Spleen (tissue), 11 donors: ENCODE measurements at regions not wholly inside any gene's neighbourhood (a gene's known extent, or its start where the extent isn't known, plus 50 kb on each side); places are given as distances from the start of the nearest gene placed in this dataset.

Experiments
- DNase-seq: peaks from one replicate; pipeline ENCODE4 v3.0.0-alpha.2; 2020
- H3K27ac ChIP-seq, 8 donors: fragments of 200-600 bp; sonication (generic) in 7 of 8; 1 replicate in 4 of 8; 2 replicates in 4 of 8; pipeline versions ENCODE4 v1.5.0 to v1.8.0; 2016 to 2021; ENCODE audit warnings: inconsistent platforms in 4 of 8, mild to moderate bottlenecking in 4 of 8, moderate library complexity in 1 of 8
- H3K27me3 ChIP-seq, 7 donors: fragments of 200-600 bp; sonication (generic) in 6 of 7; replicated peaks in 1 of 7; 1 replicate in 4 of 7; 2 replicates in 3 of 7; pipeline versions ENCODE4 v1.5.0 to v1.8.0; 2016 to 2021; ENCODE audit warnings: inconsistent platforms in 3 of 7, mild to moderate bottlenecking in 1 of 7
- H3K36me3 ChIP-seq, 6 donors: fragments of 200-600 bp; sonication (generic) in 5 of 6; 1 replicate in 4 of 6; 2 replicates in 2 of 6; pipeline versions ENCODE4 v1.5.0 to v1.8.0; 2016 to 2021; ENCODE audit warnings: inconsistent platforms in 2 of 6
- H3K4me1 ChIP-seq, 6 donors: fragments of 200-600 bp; sonication (generic) in 5 of 6; 1 replicate in 3 of 6; 2 replicates in 3 of 6; pipeline versions ENCODE4 v1.5.0 to v1.8.0; 2016 to 2021; ENCODE audit warnings: inconsistent platforms in 3 of 6
- H3K4me3 ChIP-seq, 8 donors: fragments of 200-600 bp; sonication (generic) in 7 of 8; 1 replicate in 4 of 8; 2 replicates in 4 of 8; pipeline versions ENCODE4 v1.5.0 to v1.8.0; 2016 to 2021; ENCODE audit warnings: inconsistent platforms in 4 of 8, mild to moderate bottlenecking in 4 of 8, moderate library complexity in 2 of 8
- H3K9me3 ChIP-seq, 8 donors: fragments of 200-600 bp; sonication (generic) in 7 of 8; 1 replicate in 4 of 8; 2 replicates in 4 of 8; pipeline versions ENCODE4 v1.5.0 to v1.8.0; 2016 to 2021; ENCODE audit warnings: inconsistent platforms in 4 of 8
- POLR2A ChIP-seq, 3 donors: fragments of 450-650 bp; IDR thresholded peaks; one replicate each; pipeline ENCODE4 v1.5.1; 2017; ENCODE audit warnings: antibody characterized with exemption in 3 of 3, mild to moderate bottlenecking in 1 of 3
- POLR2AphosphoS5 ChIP-seq, 3 donors: sonication (generic); formaldehyde crosslinking; IDR thresholded peaks; one replicate each; pipeline ENCODE4 v1.5.1; 2017; ENCODE audit warnings: antibody characterized with exemption in 3 of 3
- WGBS, 5 donors: extraction: QIAGEN DNeasy Blood & Tissue Kit in 3 of 5; methylation state at CpG; one replicate each; pipeline versions ENCODE4 v1.1.5 to v1.1.7; 2013 to 2018; 5-methylcytosine and 5-hydroxymethylcytosine counted together
- intact Hi-C: fragments of 100-400 bp; cut with DNase I; formaldehyde crosslinking; loops from one replicate; pipeline ENCODE4 v1.15.0; 2023; ENCODE audit warnings: low total_unique reads
- TF ChIP-seq, protein P1 (sequence below), 11 experiments: fragments of 200-600 bp in 7 of 11; fragments of 450-650 bp in 4 of 11; sonication (generic) in 4 of 11; IDR thresholded peaks in 8 of 11; conservative IDR thresholded peaks in 3 of 11; 1 replicate in 7 of 11; 2 replicates in 4 of 11; pipeline versions ENCODE4 v1.4.0 to v1.8.0; 2016 to 2021; ENCODE audit warnings: antibody characterized with exemption in 11 of 11, inconsistent platforms in 4 of 11, mild to moderate bottlenecking in 1 of 11
- donor health status: healthy with polysubstance abuse.
- donor health status: DM: no; HTN: no; CAD: no; lungs with moderate emphysema.
- donor health status: DM: no; HTN: no; CAD: no.
- donor health status: Bipolar disorder and iron deficiency.
- donor health status: healthy.
- donor health status: DM: no; HTN: no; CAD: no.
- donor health status: DM: yes; HTN: yes; CAD: no.

DNA sequence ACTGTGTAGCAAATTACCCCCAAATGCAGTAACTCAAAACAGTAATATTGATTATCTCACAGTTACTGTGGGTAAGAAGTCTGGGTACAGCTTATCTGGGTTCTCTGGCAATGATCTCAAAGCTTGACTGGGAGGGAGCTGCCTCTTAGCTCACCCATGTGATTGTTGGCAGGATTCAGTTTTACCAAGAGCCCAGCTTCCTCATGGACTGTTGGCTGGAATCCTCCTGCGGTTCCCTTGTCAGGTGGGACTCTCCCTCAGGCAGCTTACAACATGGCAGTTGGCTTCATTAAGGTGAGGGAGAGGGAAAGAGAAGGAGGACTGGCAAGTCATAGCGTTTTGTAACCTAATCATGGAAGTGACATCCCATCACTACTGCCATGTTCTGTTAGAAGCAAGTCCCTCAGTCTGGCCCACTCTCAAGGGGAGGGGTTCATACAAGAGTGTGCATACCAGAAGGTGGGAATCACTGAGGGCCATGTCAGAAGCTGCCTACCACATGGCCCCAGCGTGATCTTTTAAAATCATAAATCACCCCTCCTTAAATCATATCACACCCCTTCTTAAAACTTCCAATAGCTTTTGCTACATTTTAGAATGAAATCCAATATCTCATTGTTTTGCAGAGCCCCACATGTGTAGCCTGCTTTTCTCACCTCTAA is 108.1 kb downstream of the OLFM4 start:
- intact Hi-C loops, result no loop called here
- Histone ChIP-seq H3K4me3 (no peak overlapping the region), H3K27me3 (no peaks in the 10 kb centered on the region), H3K4me1 (no peaks in the 10 kb centered on the region), H3K36me3 (no peaks in the 10 kb centered on the region), H3K9me3 (no peaks in the 10 kb centered on the region), H3K27ac (no peak overlapping the region)
- WGBS, 5 donors, result 74 to 89% (median 79%) methylated on average over 3 of the region's 3 CpGs
- no peak for DNase-seq
- TF ChIP-seq, protein P1, sequence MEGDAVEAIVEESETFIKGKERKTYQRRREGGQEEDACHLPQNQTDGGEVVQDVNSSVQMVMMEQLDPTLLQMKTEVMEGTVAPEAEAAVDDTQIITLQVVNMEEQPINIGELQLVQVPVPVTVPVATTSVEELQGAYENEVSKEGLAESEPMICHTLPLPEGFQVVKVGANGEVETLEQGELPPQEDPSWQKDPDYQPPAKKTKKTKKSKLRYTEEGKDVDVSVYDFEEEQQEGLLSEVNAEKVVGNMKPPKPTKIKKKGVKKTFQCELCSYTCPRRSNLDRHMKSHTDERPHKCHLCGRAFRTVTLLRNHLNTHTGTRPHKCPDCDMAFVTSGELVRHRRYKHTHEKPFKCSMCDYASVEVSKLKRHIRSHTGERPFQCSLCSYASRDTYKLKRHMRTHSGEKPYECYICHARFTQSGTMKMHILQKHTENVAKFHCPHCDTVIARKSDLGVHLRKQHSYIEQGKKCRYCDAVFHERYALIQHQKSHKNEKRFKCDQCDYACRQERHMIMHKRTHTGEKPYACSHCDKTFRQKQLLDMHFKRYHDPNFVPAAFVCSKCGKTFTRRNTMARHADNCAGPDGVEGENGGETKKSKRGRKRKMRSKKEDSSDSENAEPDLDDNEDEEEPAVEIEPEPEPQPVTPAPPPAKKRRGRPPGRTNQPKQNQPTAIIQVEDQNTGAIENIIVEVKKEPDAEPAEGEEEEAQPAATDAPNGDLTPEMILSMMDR (IDR thresholded peaks at IDR 0.05 in 8 of 11, conservative IDR thresholded peaks at IDR 0.05 in 3 of 11), result no peak
- no peak for TF ChIP-seq POLR2AphosphoS5 (IDR thresholded peaks at IDR 0.05)
- no peak for TF ChIP-seq POLR2A (IDR thresholded peaks at IDR 0.05)

DNA sequence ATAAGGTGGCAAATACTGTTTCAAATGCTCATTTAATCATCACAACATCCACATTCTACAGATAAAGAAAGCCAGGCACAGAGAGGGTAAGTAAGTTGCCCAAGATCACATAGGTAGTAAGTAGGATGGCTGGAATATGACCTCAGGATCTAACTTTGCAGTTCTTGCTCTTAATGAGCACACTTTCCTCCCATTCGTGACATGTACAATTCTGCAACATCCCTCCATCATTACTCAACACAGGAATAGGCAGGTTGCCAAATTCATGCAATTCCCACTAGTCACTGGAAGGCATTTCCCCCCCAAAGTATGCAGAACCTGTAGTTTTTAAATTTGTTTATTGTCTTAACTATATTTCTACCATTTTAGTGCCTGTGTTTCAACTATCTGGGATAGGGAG is 109.2 kb downstream of the OLFM4 start:
- 15 to 53% (median 37%) methylated on average over 1 of the region's 1 CpG for whole genome bisulfite sequencing, 5 donors
- intact Hi-C loops, result no loop called here
- TF ChIP-seq POLR2AphosphoS5 (IDR thresholded peaks at IDR 0.05), result no peak
- TF ChIP-seq, protein P1 (IDR thresholded peaks at IDR 0.05 in 8 of 11, conservative IDR thresholded peaks at IDR 0.05 in 3 of 11), result no peak
- TF ChIP-seq POLR2A (IDR thresholded peaks at IDR 0.05), result no peak
- Histone ChIP-seq H3K27me3 (no peaks in the 10 kb centered on the region), H3K4me1 (no peaks in the 10 kb centered on the region), H3K4me3 (no peak overlapping the region), H3K36me3 (no peaks in the 10 kb centered on the region), H3K27ac (no peak overlapping the region), H3K9me3 (no peaks in the 10 kb centered on the region)
- DNase-seq, result no peak

DNA sequence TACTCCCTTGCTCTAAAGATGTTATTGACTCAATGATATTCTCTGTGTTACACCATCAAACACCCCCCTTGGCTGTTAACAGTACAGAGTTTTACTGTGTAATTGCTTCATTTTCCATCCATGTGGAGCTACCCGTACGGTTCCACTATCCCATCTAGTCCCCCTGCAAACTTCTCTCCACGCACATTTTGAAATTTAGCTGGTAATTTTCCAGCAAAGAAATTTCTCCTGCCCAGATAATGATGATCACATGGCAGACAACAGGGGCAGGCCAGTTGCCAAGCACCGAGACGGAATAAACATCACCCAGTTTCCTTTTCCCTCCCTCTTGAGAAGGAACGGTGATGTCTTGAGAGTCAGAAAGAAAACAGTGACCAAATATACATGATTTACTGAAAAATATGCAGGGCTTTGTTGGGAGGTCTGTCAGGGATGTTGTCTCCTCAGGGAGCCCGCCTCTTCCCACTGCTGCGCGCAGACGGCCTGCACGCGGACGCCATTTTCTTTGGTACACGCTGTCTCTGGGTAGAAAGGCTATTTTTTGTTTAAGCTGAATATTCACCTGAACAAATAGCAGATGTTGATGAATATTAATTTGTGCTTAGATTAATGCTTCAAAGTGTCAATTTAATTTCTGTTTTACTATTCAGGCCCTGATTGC is 109.9 kb downstream of the OLFM4 start:
- Histone ChIP-seq H3K4me3 (no peak overlapping the region), H3K27me3 (no peaks in the 10 kb centered on the region), H3K9me3 (no peaks in the 10 kb centered on the region), H3K27ac (no peak overlapping the region), H3K4me1 (no peaks in the 10 kb centered on the region), H3K36me3 (no peaks in the 10 kb centered on the region)
- intact Hi-C loops, result no loop called here
- TF ChIP-seq, protein P1 (IDR thresholded peaks at IDR 0.05 in 8 of 11, conservative IDR thresholded peaks at IDR 0.05 in 3 of 11), result no peak
- TF ChIP-seq POLR2AphosphoS5 (IDR thresholded peaks at IDR 0.05) (no peak), POLR2A (IDR thresholded peaks at IDR 0.05) (no peak)
- DNase-seq, result no peak
- WGBS, 5 donors, result 71 to 86% (median 75%) methylated on average over 14 of the region's 14 CpGs

DNA sequence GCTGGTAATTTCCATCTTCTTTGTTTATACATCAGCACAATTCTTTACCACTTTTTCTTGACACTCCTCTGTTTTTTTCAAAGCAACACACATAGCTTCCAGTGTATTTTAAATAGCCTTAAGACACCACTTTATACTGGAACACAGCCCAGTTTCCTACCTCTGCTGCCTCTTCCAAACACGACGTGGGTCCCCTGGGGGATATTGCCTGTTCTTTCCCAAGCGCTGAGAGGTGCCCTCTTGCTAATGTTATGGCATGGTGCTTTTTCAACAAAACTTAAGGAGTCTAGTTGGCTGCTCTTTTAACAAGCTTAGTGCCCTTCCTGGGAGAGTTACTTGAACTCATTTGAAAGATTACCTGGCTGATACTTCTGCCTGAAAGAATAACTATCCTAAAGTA is 112.7 kb downstream of the OLFM4 start:
- Histone ChIP-seq H3K9me3 (no peaks in the 10 kb centered on the region), H3K36me3 (no peaks in the 10 kb centered on the region), H3K4me1 (no peaks in the 10 kb centered on the region), H3K27me3 (no peaks in the 10 kb centered on the region), H3K4me3 (no peak overlapping the region), H3K27ac (no peak overlapping the region)
- 68 to 80% (median 76%) methylated on average over 3 of the region's 3 CpGs for whole genome bisulfite sequencing, 5 donors
- DNase-seq, result no peak
- intact Hi-C loops, result no loop called here
- TF ChIP-seq, protein P1 (IDR thresholded peaks at IDR 0.05 in 8 of 11, conservative IDR thresholded peaks at IDR 0.05 in 3 of 11), result no peak
- TF ChIP-seq POLR2AphosphoS5 (IDR thresholded peaks at IDR 0.05) (no peak), POLR2A (IDR thresholded peaks at IDR 0.05) (no peak)
